ENCODE measurements at regions not wholly inside any gene's neighbourhood (a gene's known extent, or its start where the extent isn't known, plus 50 kb on each side); places are given as distances from the start of the nearest gene placed in this dataset.

- no peak overlapping the region for H3K27ac ChIP-seq
- H3K9me3 ChIP-seq (ENCODE audit: severe bottlenecking): peaks cover 3% of the 10 kb centered on the region
Measured at GRCh38 chr14:98069712-98070171, 1202.3 kb downstream of the BCL11B start.

GRCh38 chr14:98070536-98070935 is 1201.5 kb downstream of the BCL11B start:
- DNase-seq: no peak

More at GRCh38 chr14:98069712-98070171, 1202.3 kb downstream of the BCL11B start:
- Histone ChIP-seq H3K36me3 (no peaks in the 10 kb centered on the region), H3K27me3 (ENCODE audit: insufficient read depth, low read depth, severe bottlenecking) (no peaks in the 10 kb centered on the region), H3K4me3 (ENCODE audit: low read depth, low read length) (no peak overlapping the region)
- no peak for TF ChIP-seq CTCF (IDR thresholded peaks at IDR 0.05; ENCODE audit: low read depth, low read length)
- DNase-seq: no peak

GRCh38 chr14:98074111-98074510 is 1197.9 kb downstream of the BCL11B start:
- no peak for DNase-seq
- no peaks in the 10 kb centered on the region for H3K36me3 ChIP-seq
- no peak overlapping the region for H3K4me3 ChIP-seq (ENCODE audit: low read depth, low read length)
- H3K27ac ChIP-seq: no peak overlapping the region
- no peaks in the 10 kb centered on the region for H3K27me3 ChIP-seq (ENCODE audit: insufficient read depth, low read depth, severe bottlenecking)
- no peak for TF ChIP-seq CTCF (IDR thresholded peaks at IDR 0.05; ENCODE audit: low read depth, low read length)
- H3K9me3 ChIP-seq (ENCODE audit: severe bottlenecking): peaks cover 3% of the 10 kb centered on the region

More at GRCh38 chr14:98070536-98070935, 1201.5 kb downstream of the BCL11B start:
- TF ChIP-seq CTCF (IDR thresholded peaks at IDR 0.05; ENCODE audit: low read depth, low read length): no peak
- H3K4me3 ChIP-seq (ENCODE audit: low read depth, low read length): no peak overlapping the region
- no peak overlapping the region for H3K27ac ChIP-seq
- H3K27me3 ChIP-seq (ENCODE audit: insufficient read depth, low read depth, severe bottlenecking): no peaks in the 10 kb centered on the region
- H3K36me3 ChIP-seq: no peaks in the 10 kb centered on the region
- peaks cover 3% of the 10 kb centered on the region for H3K9me3 ChIP-seq (ENCODE audit: severe bottlenecking)

GRCh38 chr14:98077176-98077575 is 1194.8 kb downstream of the BCL11B start:
- Histone ChIP-seq H3K27me3 (ENCODE audit: insufficient read depth, low read depth, severe bottlenecking) (no peaks in the 10 kb centered on the region), H3K4me3 (ENCODE audit: low read depth, low read length) (no peak overlapping the region), H3K36me3 (no peaks in the 10 kb centered on the region), H3K27ac (no peak overlapping the region; the same call in 1 of the 2 replicates), H3K9me3 (ENCODE audit: severe bottlenecking) (no peaks in the 10 kb centered on the region)
- no peak for DNase-seq
- TF ChIP-seq CTCF (IDR thresholded peaks at IDR 0.05; ENCODE audit: low read depth, low read length): no peak

GRCh38 chr14:98082833-98083232 is 1189.2 kb downstream of the BCL11B start:
- Histone ChIP-seq H3K9me3 (ENCODE audit: severe bottlenecking) (no peaks in the 10 kb centered on the region), H3K4me3 (ENCODE audit: low read depth, low read length) (no peak overlapping the region), H3K27ac (no peak overlapping the region), H3K27me3 (ENCODE audit: insufficient read depth, low read depth, severe bottlenecking) (no peaks in the 10 kb centered on the region), H3K36me3 (no peaks in the 10 kb centered on the region)
- no peak for TF ChIP-seq CTCF (IDR thresholded peaks at IDR 0.05; ENCODE audit: low read depth, low read length)
- DNase-seq: no peak

DNA sequence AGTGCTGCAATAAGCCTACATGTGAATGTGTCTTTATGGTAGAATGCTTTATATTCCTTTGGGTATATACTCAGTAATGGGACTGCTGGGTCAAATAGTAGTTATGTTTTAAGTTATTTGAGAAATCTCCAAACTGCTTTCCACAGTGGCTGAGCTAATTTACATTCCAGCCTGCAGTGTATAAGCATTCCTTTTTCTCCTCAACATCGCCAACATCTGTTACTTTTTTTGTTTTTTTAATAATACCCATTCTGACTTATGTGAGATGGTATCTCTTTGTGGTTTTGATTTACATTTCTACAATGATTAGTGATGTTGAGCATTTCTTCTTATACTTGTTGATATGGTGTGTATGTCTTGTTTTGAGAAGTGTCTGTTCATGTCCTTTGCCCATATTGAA is 1186.2 kb downstream of the BCL11B start:
- no peaks in the 10 kb centered on the region for H3K27me3 ChIP-seq (ENCODE audit: insufficient read depth, low read depth, severe bottlenecking)
- no peak overlapping the region for H3K27ac ChIP-seq
- DNase-seq: no peak
- H3K36me3 ChIP-seq: no peaks in the 10 kb centered on the region
- H3K9me3 ChIP-seq (ENCODE audit: severe bottlenecking): peaks cover 2% of the 10 kb centered on the region
- no peak for TF ChIP-seq CTCF (IDR thresholded peaks at IDR 0.05; ENCODE audit: low read depth, low read length)
- H3K4me3 ChIP-seq (ENCODE audit: low read depth, low read length): no peak overlapping the region
